Activated CD4-positive, alpha-beta T cell treated with anti-CD3 and anti-CD28 coated beads for 48 hours (primary cell): ENCODE measurements at regions not wholly inside any gene's neighbourhood (a gene's known extent, or its start where the extent isn't known, plus 50 kb on each side); places are given as distances from the start of the nearest gene placed in this dataset.
"Not testable (repeated sequence)": the region's sequence is repeated elsewhere in the genome, so short reads cannot be mapped to it uniquely, and the experiment has no call there.

Experiments used
- DNase-seq: peaks from one replicate; pipeline ENCODE4 v3.0.0-alpha.2; 2020

DNA sequence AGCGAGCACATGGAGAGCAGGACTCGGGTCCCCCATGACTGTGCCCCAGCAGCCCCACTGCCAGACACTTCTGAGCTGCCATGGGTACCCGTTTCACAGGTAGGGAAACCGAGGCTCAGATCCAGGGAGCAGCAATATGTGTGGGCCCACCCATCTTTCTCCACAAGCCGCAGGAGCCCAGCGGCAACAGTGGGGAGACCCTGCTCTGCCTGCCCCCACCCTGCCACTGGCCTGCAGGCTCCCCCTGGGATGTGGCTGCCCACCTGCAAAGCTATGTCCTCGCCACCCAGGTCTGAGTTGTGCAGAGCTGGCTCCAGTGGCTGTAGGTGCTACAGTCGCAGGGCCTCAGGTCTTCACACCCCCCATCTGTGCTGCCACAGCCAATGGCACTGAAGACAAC, 50.6 kb upstream of the C1QTNF9B start:
- DNase-seq = no peak

GRCh38 chr13:23949200-23949599, 51.9 kb upstream of the C1QTNF9B start:
- no peak for DNase-seq

DNA sequence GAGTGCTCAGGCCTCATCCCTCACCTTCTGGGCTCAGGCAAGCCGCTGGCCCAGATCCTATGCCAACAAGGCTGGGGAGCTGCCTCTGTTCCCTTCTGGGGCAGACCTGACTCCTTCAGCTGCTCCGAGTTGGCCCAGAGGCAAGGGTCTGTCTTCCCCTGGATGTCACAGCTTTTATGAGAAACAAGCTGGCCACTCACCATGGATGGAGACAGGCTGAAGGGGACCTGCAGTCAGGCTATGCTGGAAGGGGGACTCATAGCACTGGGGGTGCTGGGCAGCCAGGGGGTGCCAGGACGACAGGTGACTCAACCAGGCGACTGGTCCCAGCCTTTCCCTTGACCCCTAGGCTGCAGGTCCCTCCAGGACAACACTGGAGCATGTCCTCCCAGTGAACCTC, 52.4 kb upstream of the C1QTNF9B start:
- no peak for DNase-seq

- no peak for DNase-seq
These were observed 53.6 kb upstream of the C1QTNF9B start for GRCh38 chr13:23950736-23951510.

DNA sequence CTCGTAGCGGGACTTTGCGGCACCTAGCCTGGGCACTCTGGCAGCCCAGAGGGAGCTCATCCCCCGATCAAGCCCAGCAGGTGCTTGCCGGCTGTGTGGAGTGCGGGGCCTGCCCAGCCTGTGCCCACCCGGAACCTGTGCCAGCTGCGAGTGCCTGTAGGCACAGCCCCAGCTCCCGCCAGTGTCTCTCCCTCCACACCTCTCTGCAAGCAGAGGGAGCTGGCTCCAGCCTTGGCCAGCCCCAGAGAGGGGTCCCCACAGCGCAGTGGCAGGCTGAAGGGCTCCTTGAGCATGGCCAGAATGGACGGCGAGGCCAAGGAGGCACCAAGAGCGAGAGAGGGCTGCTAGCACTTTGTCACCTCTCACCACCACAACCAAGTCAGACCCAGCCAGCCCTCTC, 55.5 kb upstream of the C1QTNF9B start:
- no peak for DNase-seq

DNA sequence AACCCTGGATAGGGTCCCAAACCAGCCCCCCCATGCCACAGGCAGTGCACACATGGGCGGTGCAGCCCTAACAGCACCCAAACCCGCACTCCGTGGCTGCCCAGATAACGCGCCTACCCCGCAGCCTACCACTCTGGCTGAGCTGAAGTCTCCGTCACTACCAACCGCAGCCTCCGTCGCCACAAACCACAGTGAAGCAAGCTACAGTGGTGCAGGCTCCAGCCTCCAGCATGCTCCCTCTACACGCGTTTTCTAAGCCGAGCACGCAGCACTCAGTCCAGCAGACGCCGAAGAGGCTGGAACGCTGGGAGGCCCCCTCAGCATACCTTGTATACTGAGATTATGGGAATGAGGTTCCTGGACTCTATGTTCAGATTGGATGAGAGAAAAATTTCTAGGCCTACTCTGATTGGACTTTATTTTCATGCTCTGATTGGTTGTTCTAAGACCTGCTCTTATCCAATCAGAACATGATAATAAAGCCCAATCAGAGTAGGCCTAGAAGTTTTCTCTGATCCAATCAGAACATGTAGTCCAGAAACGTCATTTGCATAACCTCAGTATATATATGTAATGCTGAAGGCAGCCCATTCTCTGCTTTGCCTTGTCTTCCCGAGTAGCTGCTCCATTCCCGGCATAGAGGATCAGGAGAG, 56.7 kb upstream of the C1QTNF9B start:
- no peak for DNase-seq

DNA sequence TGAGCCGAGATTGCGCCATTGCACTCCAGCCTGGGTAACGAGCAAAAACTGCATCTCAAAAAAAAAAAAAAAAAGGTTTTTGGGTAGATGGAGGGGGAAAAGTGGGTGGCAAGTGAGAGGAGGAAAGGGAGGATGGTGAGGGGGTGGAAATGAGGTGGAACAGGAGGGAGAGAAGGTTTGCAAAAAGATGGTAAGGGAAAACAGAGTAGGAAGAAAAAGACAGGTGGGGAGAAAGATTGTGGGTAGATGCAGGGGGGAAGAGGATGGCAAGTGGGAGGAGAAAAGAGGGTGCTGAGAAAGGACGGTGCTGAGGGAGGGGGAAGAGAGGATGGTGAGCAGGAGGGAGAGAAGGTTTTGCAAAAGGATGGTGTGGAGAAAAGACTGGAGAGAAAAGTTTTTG, 57.8 kb upstream of the C1QTNF9B start:
- DNase-seq = no peak

- DNase-seq = peak; percentile 31
These were observed 58.8 kb upstream of the C1QTNF9B start for GRCh38 chr13:23956106-23956505.

DNA sequence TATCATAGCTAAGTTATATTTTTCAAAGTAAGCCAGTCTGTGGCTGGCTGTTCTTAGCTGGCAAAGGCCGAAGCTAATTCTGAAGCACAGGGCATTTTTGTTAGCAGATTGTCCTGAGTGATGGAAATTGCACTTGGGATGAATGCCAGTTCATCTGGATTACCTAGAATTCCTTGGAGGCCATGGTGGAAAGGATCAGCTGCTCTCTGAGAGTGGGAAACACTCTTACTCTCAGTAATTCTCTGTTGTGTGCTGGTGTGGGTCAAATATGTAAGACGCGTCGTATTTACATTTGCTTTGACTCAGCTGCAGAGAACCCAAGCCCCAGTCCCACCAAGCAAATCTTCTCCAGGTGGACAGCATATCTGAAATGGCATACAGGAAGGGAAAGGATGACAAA, 60.7 kb upstream of the C1QTNF9B start:
- DNase-seq = no peak

GRCh38 chr13:23959231-23959862, 62.0 kb upstream of the C1QTNF9B start:
- DNase-seq = no peak

GRCh38 chr13:23960566-23961156, 63.4 kb upstream of the C1QTNF9B start:
- DNase-seq = no peak

DNA sequence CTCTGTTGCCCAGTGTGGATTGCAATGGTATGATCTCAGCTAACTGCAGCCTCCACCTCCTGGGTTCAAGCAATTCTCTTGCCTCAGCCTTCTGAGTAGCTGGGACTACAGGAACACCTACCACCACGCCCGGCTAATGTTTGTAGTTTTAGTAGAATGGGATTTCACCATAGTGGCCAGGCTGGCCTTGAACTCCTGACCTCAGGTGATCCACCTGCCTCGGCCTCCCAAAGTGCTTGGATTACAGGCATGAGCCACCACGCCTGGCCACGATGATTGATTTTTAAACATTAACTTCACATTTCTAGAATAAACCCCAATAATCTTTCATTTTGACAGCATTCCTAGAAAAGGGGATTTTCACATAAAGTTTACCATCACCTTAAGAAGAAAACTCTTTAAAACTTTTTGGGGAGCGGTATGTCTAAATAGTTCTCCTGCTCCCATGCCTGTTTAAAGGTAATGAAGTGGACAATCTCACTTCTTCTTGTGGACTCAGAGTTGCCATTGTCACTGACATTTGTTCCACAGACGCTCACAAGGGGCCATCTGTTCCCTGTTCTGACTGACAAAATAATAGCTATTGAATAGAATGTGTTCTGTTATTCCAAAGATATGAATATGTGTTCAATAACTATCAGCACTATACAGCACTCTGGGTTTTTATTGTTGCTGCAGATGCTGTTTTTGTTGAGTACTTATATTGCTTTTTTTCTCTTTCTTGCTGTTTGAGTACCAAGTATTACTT, 66.1 kb upstream of the C1QTNF9B start:
- no peak for DNase-seq

DNA sequence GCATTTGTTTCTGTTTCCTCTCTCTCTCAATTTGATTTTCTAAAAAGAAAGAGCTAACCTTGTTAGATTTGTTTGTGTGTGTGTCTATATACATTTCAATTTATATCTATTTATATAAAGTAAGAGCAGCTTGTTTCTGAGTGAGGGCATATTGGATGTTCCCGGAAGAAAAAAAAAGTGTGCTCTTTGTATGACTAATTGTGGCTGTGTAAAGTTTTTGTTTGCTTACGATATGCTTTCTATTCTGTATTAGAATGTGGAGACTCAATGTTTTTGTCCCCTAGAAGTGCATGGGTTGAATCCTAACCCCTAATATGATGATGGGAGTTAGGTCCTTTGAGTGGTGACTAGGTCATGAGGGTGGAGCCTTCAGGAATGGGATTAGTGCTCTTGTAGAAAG, 66.6 kb upstream of the C1QTNF9B start:
- DNase-seq = no peak

- no peak for DNase-seq
These were observed 68.0 kb upstream of the C1QTNF9B start for GRCh38 chr13:23965346-23965745.

- no peak for DNase-seq
These were observed 69.0 kb upstream of the C1QTNF9B start for GRCh38 chr13:23966221-23966690.

- no peak for DNase-seq
These were observed 69.7 kb upstream of the C1QTNF9B start for GRCh38 chr13:23966691-23967615.

DNA sequence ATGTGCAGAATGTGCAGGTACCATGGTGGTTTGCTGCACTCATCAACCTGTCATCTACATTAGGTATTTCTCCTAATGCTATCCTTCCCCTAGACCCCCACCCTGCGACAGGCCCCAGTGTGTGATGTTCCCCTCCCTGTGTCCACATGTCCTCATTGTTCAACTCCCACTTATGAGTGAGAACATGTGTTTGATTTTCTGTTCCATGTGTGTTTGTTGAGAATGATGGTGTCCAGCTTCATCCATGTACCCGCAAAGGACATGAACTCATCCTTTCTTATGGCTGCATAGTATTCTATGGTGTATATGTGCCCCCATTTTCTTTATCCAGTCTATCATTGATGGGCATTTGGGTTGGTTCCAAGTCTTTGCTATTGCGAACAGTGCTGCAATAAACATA, 70.5 kb upstream of the C1QTNF9B start:
- not testable (repeated sequence) for DNase-seq

GRCh38 chr13:23969647-23970046, 72.3 kb upstream of the C1QTNF9B start:
- DNase-seq = no peak

GRCh38 chr13:23979361-23980159, 82.3 kb upstream of the C1QTNF9B start:
- DNase-seq = peak; percentile 28

GRCh38 chr13:23980160-23980551, 82.9 kb upstream of the C1QTNF9B start:
- DNase-seq = peak; percentile 87

DNA sequence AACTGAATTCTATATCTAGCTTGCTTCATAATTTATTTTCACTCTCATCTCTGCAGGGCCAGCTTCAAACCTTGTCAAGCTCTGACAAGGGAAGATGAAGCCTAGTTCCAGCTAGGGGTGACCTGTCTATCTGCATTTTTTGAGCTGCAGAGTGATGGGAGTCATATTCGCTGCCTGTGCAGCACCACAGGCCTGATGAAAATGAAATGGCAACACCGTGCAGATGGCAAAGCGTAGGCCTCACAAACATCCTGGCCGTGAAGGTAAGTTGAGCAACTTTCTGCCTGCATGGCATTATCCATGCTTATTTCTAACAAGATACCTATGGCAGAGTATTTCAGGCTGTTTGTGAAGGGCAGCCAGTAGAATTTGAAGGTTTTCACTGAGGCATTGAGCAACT, 86.4 kb upstream of the C1QTNF9B start:
- DNase-seq = no peak
